IMR-90 (cell line): ENCODE measurements at regions not wholly inside any gene's neighbourhood (a gene's known extent, or its start where the extent isn't known, plus 50 kb on each side); places are given as distances from the start of the nearest gene placed in this dataset.

ENCODE experiments used
- MXI1 ChIP-seq: IDR thresholded peaks from 2 replicates; pipeline ENCODE4 v1.6.1; 2012; ENCODE audit warnings: low read depth, mild to moderate bottlenecking, low read length, moderate library complexity, borderline replicate concordance
- POLR2A ChIP-seq: IDR thresholded peaks from 2 replicates; pipeline ENCODE4 v1.6.1; 2012; ENCODE audit warnings: mild to moderate bottlenecking, low read depth, low read length
- RAD21 ChIP-seq: IDR thresholded peaks from 2 replicates; pipeline ENCODE4 v1.6.1; 2012; ENCODE audit warnings: low read length, improper control_type of control experiment
- RFX5 ChIP-seq: IDR thresholded peaks from 2 replicates; pipeline ENCODE4 v1.8.0; 2012; ENCODE audit warnings: low read depth, mild to moderate bottlenecking, low read length, moderate library complexity
- SMC3 ChIP-seq: fragments of 150-350 bp; IDR thresholded peaks from 2 replicates; pipeline ENCODE4 v1.6.1; 2016; ENCODE audit warnings: low read depth, mild to moderate bottlenecking, antibody characterized with exemption, low read length, moderate library complexity
- TF ChIP-seq, protein P1 (sequence below): conservative IDR thresholded peaks from 2 replicates; pipeline ENCODE4 v1.5.1; 2012; ENCODE audit warnings: mild to moderate bottlenecking, low read depth, low read length, improper control_type of control experiment
- TF ChIP-seq, protein P2 (sequence below): fragments of 150-350 bp; IDR thresholded peaks from 2 replicates; pipeline ENCODE4 v1.6.1; 2016; ENCODE audit warnings: low read depth, mild to moderate bottlenecking, low read length, moderate library complexity, borderline replicate concordance
- TF ChIP-seq, protein P3 (sequence below): fragments of 150-350 bp; IDR thresholded peaks from 2 replicates; pipeline ENCODE4 v1.6.1; 2017; ENCODE audit warnings: mild to moderate bottlenecking, antibody characterized with exemption, low read length, low read depth

DNA sequence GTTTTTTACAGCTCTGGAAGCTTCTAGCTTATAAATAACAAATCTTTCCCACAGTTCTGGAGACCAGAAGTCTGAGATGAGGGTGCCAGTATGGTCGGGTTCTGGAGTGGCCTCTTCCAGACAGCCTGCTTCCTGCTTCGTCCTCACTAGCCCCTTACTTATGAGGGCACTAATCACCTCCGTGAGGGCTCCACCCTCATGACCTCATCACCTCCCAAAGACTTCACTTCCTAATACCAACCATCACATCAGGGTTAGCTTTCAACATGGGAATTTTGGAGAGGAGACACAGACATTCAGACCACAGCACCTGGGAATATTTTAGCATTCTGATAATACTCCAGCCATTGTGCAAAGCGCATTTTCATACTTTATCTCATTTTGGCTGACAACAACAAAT lies 223.7 kb upstream of the IRF2BP2 start:
- TF ChIP-seq RAD21 (no peak), POLR2A (no peak), RFX5 (no peak), SMC3 (no peak), MXI1 (no peak)
- TF ChIP-seq, protein P1, sequence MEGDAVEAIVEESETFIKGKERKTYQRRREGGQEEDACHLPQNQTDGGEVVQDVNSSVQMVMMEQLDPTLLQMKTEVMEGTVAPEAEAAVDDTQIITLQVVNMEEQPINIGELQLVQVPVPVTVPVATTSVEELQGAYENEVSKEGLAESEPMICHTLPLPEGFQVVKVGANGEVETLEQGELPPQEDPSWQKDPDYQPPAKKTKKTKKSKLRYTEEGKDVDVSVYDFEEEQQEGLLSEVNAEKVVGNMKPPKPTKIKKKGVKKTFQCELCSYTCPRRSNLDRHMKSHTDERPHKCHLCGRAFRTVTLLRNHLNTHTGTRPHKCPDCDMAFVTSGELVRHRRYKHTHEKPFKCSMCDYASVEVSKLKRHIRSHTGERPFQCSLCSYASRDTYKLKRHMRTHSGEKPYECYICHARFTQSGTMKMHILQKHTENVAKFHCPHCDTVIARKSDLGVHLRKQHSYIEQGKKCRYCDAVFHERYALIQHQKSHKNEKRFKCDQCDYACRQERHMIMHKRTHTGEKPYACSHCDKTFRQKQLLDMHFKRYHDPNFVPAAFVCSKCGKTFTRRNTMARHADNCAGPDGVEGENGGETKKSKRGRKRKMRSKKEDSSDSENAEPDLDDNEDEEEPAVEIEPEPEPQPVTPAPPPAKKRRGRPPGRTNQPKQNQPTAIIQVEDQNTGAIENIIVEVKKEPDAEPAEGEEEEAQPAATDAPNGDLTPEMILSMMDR, result no peak
- TF ChIP-seq, protein P2, sequence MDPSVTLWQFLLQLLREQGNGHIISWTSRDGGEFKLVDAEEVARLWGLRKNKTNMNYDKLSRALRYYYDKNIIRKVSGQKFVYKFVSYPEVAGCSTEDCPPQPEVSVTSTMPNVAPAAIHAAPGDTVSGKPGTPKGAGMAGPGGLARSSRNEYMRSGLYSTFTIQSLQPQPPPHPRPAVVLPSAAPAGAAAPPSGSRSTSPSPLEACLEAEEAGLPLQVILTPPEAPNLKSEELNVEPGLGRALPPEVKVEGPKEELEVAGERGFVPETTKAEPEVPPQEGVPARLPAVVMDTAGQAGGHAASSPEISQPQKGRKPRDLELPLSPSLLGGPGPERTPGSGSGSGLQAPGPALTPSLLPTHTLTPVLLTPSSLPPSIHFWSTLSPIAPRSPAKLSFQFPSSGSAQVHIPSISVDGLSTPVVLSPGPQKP, result no peak
- TF ChIP-seq, protein P3, sequence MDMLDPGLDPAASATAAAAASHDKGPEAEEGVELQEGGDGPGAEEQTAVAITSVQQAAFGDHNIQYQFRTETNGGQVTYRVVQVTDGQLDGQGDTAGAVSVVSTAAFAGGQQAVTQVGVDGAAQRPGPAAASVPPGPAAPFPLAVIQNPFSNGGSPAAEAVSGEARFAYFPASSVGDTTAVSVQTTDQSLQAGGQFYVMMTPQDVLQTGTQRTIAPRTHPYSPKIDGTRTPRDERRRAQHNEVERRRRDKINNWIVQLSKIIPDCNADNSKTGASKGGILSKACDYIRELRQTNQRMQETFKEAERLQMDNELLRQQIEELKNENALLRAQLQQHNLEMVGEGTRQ, result no peak
